ENCODE measurements at regions not wholly inside any gene's neighbourhood (a gene's known extent, or its start where the extent isn't known, plus 50 kb on each side); places are given as distances from the start of the nearest gene placed in this dataset.

DNA sequence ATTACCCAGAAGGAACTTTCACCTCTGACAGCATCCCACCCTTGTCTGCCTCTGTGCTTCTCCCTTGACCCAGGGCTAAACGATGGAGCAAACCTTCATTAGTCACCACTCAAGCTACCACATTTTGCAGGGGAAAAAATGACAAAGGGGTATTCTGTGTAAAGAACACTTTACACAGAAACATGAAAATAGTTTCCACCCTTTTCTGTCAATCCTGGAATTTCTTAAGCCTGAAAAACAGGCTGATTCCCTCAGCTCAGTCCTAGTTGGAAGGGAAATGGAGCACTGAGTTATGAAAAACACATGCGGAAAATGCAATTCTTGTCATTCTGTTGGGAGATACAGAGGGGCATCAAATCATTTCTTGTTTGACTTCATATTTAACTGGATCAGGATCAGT, 175.0 kb upstream of the HNRNPA3 start:
- TF ChIP-seq, protein P1, sequence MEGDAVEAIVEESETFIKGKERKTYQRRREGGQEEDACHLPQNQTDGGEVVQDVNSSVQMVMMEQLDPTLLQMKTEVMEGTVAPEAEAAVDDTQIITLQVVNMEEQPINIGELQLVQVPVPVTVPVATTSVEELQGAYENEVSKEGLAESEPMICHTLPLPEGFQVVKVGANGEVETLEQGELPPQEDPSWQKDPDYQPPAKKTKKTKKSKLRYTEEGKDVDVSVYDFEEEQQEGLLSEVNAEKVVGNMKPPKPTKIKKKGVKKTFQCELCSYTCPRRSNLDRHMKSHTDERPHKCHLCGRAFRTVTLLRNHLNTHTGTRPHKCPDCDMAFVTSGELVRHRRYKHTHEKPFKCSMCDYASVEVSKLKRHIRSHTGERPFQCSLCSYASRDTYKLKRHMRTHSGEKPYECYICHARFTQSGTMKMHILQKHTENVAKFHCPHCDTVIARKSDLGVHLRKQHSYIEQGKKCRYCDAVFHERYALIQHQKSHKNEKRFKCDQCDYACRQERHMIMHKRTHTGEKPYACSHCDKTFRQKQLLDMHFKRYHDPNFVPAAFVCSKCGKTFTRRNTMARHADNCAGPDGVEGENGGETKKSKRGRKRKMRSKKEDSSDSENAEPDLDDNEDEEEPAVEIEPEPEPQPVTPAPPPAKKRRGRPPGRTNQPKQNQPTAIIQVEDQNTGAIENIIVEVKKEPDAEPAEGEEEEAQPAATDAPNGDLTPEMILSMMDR (IDR thresholded peaks at IDR 0.05; ENCODE audit: low read depth, low read length, missing control alignments), result no peak
- no peak overlapping the region for H3K4me3 ChIP-seq (ENCODE audit: low read depth, low read length)
- H3K27ac ChIP-seq, result no peak overlapping the region
- no peaks in the 10 kb centered on the region for H3K27me3 ChIP-seq (replicated peaks)
- in situ Hi-C loops (cut with HindIII; ENCODE audit: low pct_ligation_motif_present, low sequenced_read_pairs), result no loop called here
- H3K36me3 ChIP-seq (replicated peaks), result no peaks in the 10 kb centered on the region
- DNase-seq, result no peak

DNA sequence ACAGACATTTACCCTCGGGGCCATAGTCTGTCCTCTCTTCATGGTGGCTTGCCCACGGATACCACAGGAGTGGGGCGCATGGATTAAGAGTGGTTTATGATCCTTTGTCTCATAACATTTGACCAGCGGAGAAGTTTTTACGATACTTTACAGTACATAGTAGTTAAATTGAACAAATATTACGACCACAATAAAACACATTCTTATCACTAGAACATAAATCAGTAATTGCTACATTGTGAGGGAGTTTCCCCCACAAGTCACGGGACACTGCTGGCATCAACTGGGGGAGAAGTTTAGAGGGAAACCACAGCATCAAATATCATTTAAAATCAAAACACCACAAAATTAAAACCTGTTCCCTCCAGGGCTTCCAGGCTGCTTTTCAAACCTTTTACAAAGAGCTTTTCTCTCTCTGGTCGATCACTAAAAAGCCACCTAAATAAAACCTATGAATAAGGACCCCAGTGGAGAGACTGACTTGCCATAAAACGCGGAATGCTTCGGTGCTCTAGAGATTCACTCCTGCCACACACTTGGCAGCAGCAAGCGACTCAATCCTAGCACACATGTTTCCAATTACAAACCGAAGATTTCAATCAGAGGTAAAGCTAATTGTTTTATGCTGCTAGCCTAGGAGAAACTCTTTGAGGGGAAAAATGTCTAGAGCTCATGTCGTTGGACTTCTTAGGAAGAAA, 173.7 kb upstream of the HNRNPA3 start:
- Histone ChIP-seq H3K4me3 (ENCODE audit: low read depth, low read length) (no peak overlapping the region), H3K27me3 (replicated peaks) (no peaks in the 10 kb centered on the region), H3K36me3 (replicated peaks) (no peaks in the 10 kb centered on the region), H3K27ac (no peak overlapping the region)
- in situ Hi-C loops (cut with HindIII; ENCODE audit: low pct_ligation_motif_present, low sequenced_read_pairs), result no loop called here
- TF ChIP-seq, protein P1 (IDR thresholded peaks at IDR 0.05; ENCODE audit: low read depth, low read length, missing control alignments), result no peak
- no peak for DNase-seq

DNA sequence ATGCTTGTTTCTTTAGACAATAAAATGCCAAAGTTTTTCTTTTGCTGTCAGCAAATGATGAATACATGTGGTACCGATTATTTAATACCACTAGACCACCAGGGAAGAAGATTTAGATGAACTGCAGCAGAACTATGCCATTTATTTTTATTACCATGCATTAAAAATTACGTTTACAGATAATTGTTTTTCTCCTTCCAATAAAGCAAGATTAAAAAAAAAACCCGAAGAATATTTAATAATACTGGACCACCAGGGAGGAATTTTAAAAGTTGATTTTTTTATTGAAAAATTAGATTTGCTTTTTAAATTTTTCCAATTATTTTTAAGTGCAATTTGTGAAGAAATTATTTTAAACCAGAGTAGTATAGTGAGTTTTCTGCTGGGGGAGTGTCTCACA, 170.3 kb upstream of the HNRNPA3 start:
- no peak for DNase-seq
- TF ChIP-seq, protein P1 (IDR thresholded peaks at IDR 0.05; ENCODE audit: low read depth, low read length, missing control alignments), result no peak
- in situ Hi-C loops (cut with HindIII; ENCODE audit: low pct_ligation_motif_present, low sequenced_read_pairs), result no loop called here
- Histone ChIP-seq H3K36me3 (replicated peaks) (no peaks in the 10 kb centered on the region), H3K27me3 (replicated peaks) (no peaks in the 10 kb centered on the region), H3K4me3 (ENCODE audit: low read depth, low read length) (no peak overlapping the region), H3K27ac (no peak overlapping the region)

DNA sequence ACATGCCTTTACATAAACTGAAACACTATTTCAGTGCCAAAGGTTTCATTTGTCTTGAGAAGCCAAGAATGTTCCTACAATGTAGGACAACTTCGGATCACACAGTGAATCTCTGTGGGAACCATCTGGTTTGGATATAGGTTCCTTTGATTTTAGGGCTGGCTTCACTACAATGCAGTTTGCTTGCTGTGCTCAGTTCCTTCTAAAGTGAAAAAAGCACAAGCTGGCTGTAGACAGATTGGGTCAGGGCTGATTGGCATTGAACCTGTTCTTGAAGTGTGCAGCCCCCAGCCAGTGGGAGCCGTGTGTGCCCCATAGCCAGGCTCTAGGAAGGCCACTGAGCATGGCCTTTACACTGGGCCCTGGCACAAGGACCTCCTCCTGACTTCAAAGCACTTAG, 167.9 kb upstream of the HNRNPA3 start:
- Histone ChIP-seq H3K36me3 (replicated peaks) (no peaks in the 10 kb centered on the region), H3K27me3 (replicated peaks) (no peaks in the 10 kb centered on the region), H3K27ac (no peak overlapping the region), H3K4me3 (ENCODE audit: low read depth, low read length) (no peak overlapping the region)
- DNase-seq, result no peak
- TF ChIP-seq, protein P1 (IDR thresholded peaks at IDR 0.05; ENCODE audit: low read depth, low read length, missing control alignments), result no peak
- in situ Hi-C loops (cut with HindIII; ENCODE audit: low pct_ligation_motif_present, low sequenced_read_pairs), result no loop called here

DNA sequence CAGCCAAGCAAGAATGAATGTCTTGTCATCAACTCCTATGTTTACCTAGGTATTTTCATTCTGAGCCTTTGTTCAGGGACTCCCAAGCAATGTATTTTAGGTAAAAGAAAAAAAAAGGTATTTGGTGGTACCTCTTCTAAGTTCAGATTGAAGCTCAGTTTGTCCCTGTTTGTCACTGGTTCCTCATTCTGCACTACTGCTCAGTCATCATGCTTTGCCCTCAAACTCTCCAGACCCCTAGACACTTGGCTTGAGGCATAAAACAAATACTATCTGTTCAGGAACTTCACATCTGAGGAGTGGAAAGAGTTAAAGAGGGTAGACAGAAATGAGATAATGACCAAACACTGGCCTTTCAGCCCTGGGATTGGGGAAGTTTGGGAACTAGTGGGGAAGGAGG, 163.6 kb upstream of the HNRNPA3 start:
- Histone ChIP-seq H3K27ac (no peak overlapping the region), H3K36me3 (replicated peaks) (no peaks in the 10 kb centered on the region), H3K27me3 (replicated peaks) (no peaks in the 10 kb centered on the region), H3K4me3 (ENCODE audit: low read depth, low read length) (no peak overlapping the region)
- TF ChIP-seq, protein P1 (IDR thresholded peaks at IDR 0.05; ENCODE audit: low read depth, low read length, missing control alignments), result no peak
- in situ Hi-C loops (cut with HindIII; ENCODE audit: low pct_ligation_motif_present, low sequenced_read_pairs), result no loop called here
- no peak for DNase-seq

DNA sequence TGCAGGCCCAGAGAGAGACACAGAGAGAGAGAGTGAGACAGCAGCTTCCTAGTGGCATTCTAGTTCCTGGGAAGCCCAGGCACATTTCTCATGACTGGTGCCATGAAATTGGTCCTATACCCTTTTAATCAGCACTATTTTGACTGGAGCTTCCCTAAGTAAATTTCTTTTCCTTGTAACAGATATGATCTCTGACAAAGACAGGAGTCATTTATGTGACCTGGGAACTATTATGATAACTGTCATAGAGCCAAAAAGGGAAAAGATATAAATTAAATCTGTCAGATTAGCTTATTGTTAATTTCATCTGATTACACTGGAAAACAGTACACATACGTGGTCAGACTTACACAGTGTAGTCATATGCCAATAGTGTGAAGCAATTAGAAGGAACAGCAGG, 161.3 kb upstream of the HNRNPA3 start:
- no peaks in the 10 kb centered on the region for H3K36me3 ChIP-seq (replicated peaks)
- no peak overlapping the region for H3K4me3 ChIP-seq (ENCODE audit: low read depth, low read length)
- H3K27ac ChIP-seq, result no peak overlapping the region
- in situ Hi-C loops (cut with HindIII; ENCODE audit: low pct_ligation_motif_present, low sequenced_read_pairs), result no loop called here
- H3K27me3 ChIP-seq (replicated peaks), result no peaks in the 10 kb centered on the region
- no peak for DNase-seq
- TF ChIP-seq, protein P1 (IDR thresholded peaks at IDR 0.05; ENCODE audit: low read depth, low read length, missing control alignments), result no peak
